ENCODE measurements at regions not wholly inside any gene's neighbourhood (a gene's known extent, or its start where the extent isn't known, plus 50 kb on each side); places are given as distances from the start of the nearest gene placed in this dataset.

DNA sequence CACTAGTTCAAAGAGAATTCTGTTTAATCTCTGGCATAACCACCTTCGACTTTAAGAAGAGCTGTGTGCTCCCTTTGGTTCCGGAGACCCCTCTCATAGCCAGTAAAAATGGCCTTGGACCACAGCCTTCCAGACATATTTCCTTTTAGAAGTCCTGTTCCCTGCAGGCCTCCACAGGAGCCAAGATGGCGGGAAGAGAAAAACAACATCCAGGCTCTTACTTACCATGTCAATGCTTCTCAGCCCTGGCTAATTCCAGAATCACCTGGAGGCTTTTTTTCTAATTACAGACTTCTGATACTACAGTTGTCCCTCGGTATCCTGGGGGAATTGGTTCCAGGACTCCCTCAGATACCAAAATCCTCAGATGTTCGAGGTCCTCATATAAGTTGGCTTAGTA lies 362.5 kb downstream of the PBX1 start:
- Histone ChIP-seq H3K9ac (no peak overlapping the region), H3K27me3 (ENCODE audit: control insufficient read depth, insufficient read depth, low read length) (no peaks in the 10 kb centered on the region), H3K4me2 (ENCODE audit: low read length) (no peak overlapping the region), H3K4me3 (ENCODE audit: low read depth, low read length) (no peak overlapping the region), H3K4me1 (no peaks in the 10 kb centered on the region), H3K27ac (no peak overlapping the region), H3K36me3 (ENCODE audit: control insufficient read depth, insufficient read depth, low read length) (no peaks in the 10 kb centered on the region), H3K79me2 (no peaks in the 10 kb centered on the region), H2AFZ (no peak overlapping the region), H3K9me3 (ENCODE audit: control insufficient read depth, low read length) (no peaks in the 10 kb centered on the region)
- no peak for TF ChIP-seq CTCF (IDR thresholded peaks at IDR 0.05)

GRCh38 chr1:164918140-164918539 lies 359.2 kb downstream of the PBX1 start:
- Histone ChIP-seq H3K4me2 (ENCODE audit: low read length) (no peak overlapping the region), H3K4me1 (no peaks in the 10 kb centered on the region), H3K27me3 (ENCODE audit: control insufficient read depth, insufficient read depth, low read length) (no peaks in the 10 kb centered on the region), H2AFZ (no peak overlapping the region), H3K79me2 (no peaks in the 10 kb centered on the region), H3K9ac (no peak overlapping the region), H3K9me3 (ENCODE audit: control insufficient read depth, low read length) (no peaks in the 10 kb centered on the region), H3K36me3 (ENCODE audit: control insufficient read depth, insufficient read depth, low read length) (no peaks in the 10 kb centered on the region), H3K4me3 (ENCODE audit: low read depth, low read length) (no peak overlapping the region), H3K27ac (no peak overlapping the region)
- TF ChIP-seq CTCF (IDR thresholded peaks at IDR 0.05): no peak

DNA sequence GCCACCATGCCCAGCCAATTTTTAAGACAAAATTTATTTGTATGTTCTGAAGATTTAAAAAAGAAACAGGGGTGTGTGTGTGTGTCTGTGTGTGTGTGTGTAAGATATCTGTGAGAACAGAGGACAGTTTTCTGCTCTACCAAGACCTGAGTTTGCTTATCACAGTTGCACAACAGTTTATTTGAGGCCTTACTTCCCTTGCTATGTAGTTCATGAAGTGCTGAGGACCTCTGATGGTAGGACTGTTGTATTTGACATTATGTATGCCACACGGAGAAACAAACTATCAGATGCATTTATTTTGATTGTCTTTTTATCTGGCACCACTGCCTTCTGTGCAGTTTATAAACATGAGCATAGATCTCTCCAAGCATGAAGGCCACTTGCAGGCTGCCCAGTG lies 355.2 kb downstream of the PBX1 start:
- Histone ChIP-seq H2AFZ (no peak overlapping the region), H3K9me3 (ENCODE audit: control insufficient read depth, low read length) (no peaks in the 10 kb centered on the region), H3K36me3 (ENCODE audit: control insufficient read depth, insufficient read depth, low read length) (no peaks in the 10 kb centered on the region), H3K9ac (no peak overlapping the region), H3K79me2 (no peaks in the 10 kb centered on the region), H3K27ac (no peak overlapping the region), H3K4me1 (no peaks in the 10 kb centered on the region), H3K4me2 (ENCODE audit: low read length) (no peak overlapping the region), H3K4me3 (ENCODE audit: low read depth, low read length) (no peak overlapping the region), H3K27me3 (ENCODE audit: control insufficient read depth, insufficient read depth, low read length) (no peaks in the 10 kb centered on the region)
- peak; percentile 12 for TF ChIP-seq CTCF (IDR thresholded peaks at IDR 0.05)

DNA sequence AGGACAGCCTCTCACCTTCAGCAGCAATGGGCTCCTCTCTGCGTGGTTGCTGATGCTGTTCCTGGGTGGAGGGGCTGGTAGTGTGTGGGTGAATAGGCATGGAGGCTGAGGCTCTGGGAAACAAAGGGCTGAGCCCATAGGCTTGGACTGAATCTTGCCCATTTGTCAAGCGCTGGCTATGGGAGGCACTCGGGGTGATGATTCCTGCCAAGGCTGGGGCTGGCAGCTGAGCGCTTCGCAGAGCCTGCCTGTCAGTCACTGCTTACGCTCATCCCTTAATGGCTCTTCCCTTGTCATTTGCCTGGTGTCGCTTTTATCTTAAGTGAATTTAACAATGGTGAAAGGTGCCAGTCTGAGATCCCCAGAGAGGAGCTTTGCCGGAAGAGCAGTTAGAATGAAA lies 353.3 kb downstream of the PBX1 start:
- H3K9me3 ChIP-seq (ENCODE audit: control insufficient read depth, low read length): no peaks in the 10 kb centered on the region
- H3K4me2 ChIP-seq (ENCODE audit: low read length): no peak overlapping the region
- no peak for TF ChIP-seq CTCF (IDR thresholded peaks at IDR 0.05)
- no peak overlapping the region for H2AFZ ChIP-seq
- H3K36me3 ChIP-seq (ENCODE audit: control insufficient read depth, insufficient read depth, low read length): no peaks in the 10 kb centered on the region
- H3K9ac ChIP-seq: no peak overlapping the region
- H3K27ac ChIP-seq: no peak overlapping the region
- H3K4me3 ChIP-seq (ENCODE audit: low read depth, low read length): no peak overlapping the region
- H3K27me3 ChIP-seq (ENCODE audit: control insufficient read depth, insufficient read depth, low read length): no peaks in the 10 kb centered on the region
- no peaks in the 10 kb centered on the region for H3K4me1 ChIP-seq
- H3K79me2 ChIP-seq: no peaks in the 10 kb centered on the region

GRCh38 chr1:164910671-164911070 lies 351.7 kb downstream of the PBX1 start:
- no peak overlapping the region for H2AFZ ChIP-seq
- TF ChIP-seq CTCF (IDR thresholded peaks at IDR 0.05): no peak

More at GRCh38 chr1:164910671-164911070, 351.7 kb downstream of the PBX1 start:
- no peak overlapping the region for H3K9ac ChIP-seq
- H3K4me1 ChIP-seq: no peaks in the 10 kb centered on the region
- H3K9me3 ChIP-seq (ENCODE audit: control insufficient read depth, low read length): no peaks in the 10 kb centered on the region
- H3K4me3 ChIP-seq (ENCODE audit: low read depth, low read length): no peak overlapping the region
- no peaks in the 10 kb centered on the region for H3K79me2 ChIP-seq
- H3K27me3 ChIP-seq (ENCODE audit: control insufficient read depth, insufficient read depth, low read length): no peaks in the 10 kb centered on the region
- H3K36me3 ChIP-seq (ENCODE audit: control insufficient read depth, insufficient read depth, low read length): no peaks in the 10 kb centered on the region
- no peak overlapping the region for H3K27ac ChIP-seq
- no peak overlapping the region for H3K4me2 ChIP-seq (ENCODE audit: low read length)
